ENCODE measurements at regions not wholly inside any gene's neighbourhood (a gene's known extent, or its start where the extent isn't known, plus 50 kb on each side); places are given as distances from the start of the nearest gene placed in this dataset.
"Not testable (repeated sequence)": the region's sequence is repeated elsewhere in the genome, so short reads cannot be mapped to it uniquely, and the experiment has no call there.

GRCh38 chr12:90250766-90251165 lies 542.1 kb upstream of the ATP2B1 start:
- DNase-seq = no peak

- DNase-seq = no peak
These were observed 541.4 kb upstream of the ATP2B1 start for GRCh38 chr12:90250042-90250441.

- no peak for DNase-seq
These were observed 538.0 kb upstream of the ATP2B1 start for GRCh38 chr12:90246688-90247087.

GRCh38 chr12:90245391-90245790 lies 536.8 kb upstream of the ATP2B1 start:
- DNase-seq = no peak

- DNase-seq = no peak
These were observed 535.6 kb upstream of the ATP2B1 start for GRCh38 chr12:90244232-90244631.

GRCh38 chr12:90243211-90243610 lies 534.6 kb upstream of the ATP2B1 start:
- DNase-seq = no peak

GRCh38 chr12:90239732-90240260 lies 531.2 kb upstream of the ATP2B1 start:
- DNase-seq = no peak

- DNase-seq = no peak
These were observed 530.1 kb upstream of the ATP2B1 start for GRCh38 chr12:90238663-90239271.

- no peak for DNase-seq
These were observed 529.2 kb upstream of the ATP2B1 start for GRCh38 chr12:90237841-90238240.

- no peak for DNase-seq
These were observed 527.0 kb upstream of the ATP2B1 start for GRCh38 chr12:90235642-90236041.

- DNase-seq = no peak
These were observed 525.8 kb upstream of the ATP2B1 start for GRCh38 chr12:90234472-90234871.

- DNase-seq = no peak
These were observed 524.8 kb upstream of the ATP2B1 start for GRCh38 chr12:90233168-90234100.

GRCh38 chr12:90229407-90230170 lies 521.0 kb upstream of the ATP2B1 start:
- DNase-seq = no peak

- no peak for DNase-seq
These were observed 517.6 kb upstream of the ATP2B1 start for GRCh38 chr12:90226211-90226610.

GRCh38 chr12:90216815-90217214 lies 508.2 kb upstream of the ATP2B1 start:
- no peak for DNase-seq

- no peak for DNase-seq
These were observed 507.4 kb upstream of the ATP2B1 start for GRCh38 chr12:90216020-90216552.

GRCh38 chr12:90211017-90211416 lies 502.4 kb upstream of the ATP2B1 start:
- no peak for DNase-seq

- DNase-seq = no peak
These were observed 500.4 kb upstream of the ATP2B1 start for GRCh38 chr12:90209029-90209428.

GRCh38 chr12:90208379-90208778 lies 499.7 kb upstream of the ATP2B1 start:
- DNase-seq = not testable (repeated sequence)

GRCh38 chr12:90207799-90208198 lies 499.2 kb upstream of the ATP2B1 start:
- no peak for DNase-seq

- no peak for DNase-seq
These were observed 496.5 kb upstream of the ATP2B1 start for GRCh38 chr12:90205165-90205564.

- DNase-seq = no peak
These were observed 494.9 kb upstream of the ATP2B1 start for GRCh38 chr12:90203556-90203955.

- no peak for DNase-seq
These were observed 490.4 kb upstream of the ATP2B1 start for GRCh38 chr12:90199006-90199405.
